T-helper 1 cell treated with Interleukin-12 subunit alpha and Interleukin-12 subunit beta and Interleukin-4 antibody, amounts not matched to agents 30 μg/mL and 1 μg/mL, for 36 hours (primary cell): ENCODE measurements at regions not wholly inside any gene's neighbourhood (a gene's known extent, or its start where the extent isn't known, plus 50 kb on each side); places are given as distances from the start of the nearest gene placed in this dataset.
"Not testable (repeated sequence)": the region's sequence is repeated elsewhere in the genome, so short reads cannot be mapped to it uniquely, and the experiment has no call there.

Source experiments
- H3K27ac Mint-ChIP-seq: one replicate; pipeline ENCODE4 v1.8.0; 2021; ENCODE audit warnings: mild to moderate bottlenecking, mixed read lengths
- H3K27me3 Mint-ChIP-seq: one replicate; pipeline ENCODE4 v1.8.0; 2021; ENCODE audit warnings: low read depth, mixed read lengths
- H3K36me3 Mint-ChIP-seq: one replicate; pipeline ENCODE4 v1.8.0; 2021; ENCODE audit warnings: low read depth, mixed read lengths
- H3K4me1 Mint-ChIP-seq: one replicate; pipeline ENCODE4 v1.8.0; 2021; ENCODE audit warnings: low read depth, mixed read lengths
- H3K4me3 Mint-ChIP-seq: one replicate; pipeline ENCODE4 v1.8.0; 2021; ENCODE audit warnings: mild to moderate bottlenecking, moderate library complexity, mixed read lengths
- H3K9me3 Mint-ChIP-seq: one replicate; pipeline ENCODE4 v1.8.0; 2021; ENCODE audit warnings: mixed read lengths

GRCh38 chr17:37859451-37859850 lies 64.8 kb upstream of the TBC1D3K start:
- no peak overlapping the region for H3K4me3 Mint-ChIP-seq
- H3K27ac Mint-ChIP-seq: no peak overlapping the region
- peaks cover 15% of the 10 kb centered on the region for H3K4me1 Mint-ChIP-seq
- peaks cover 7% of the 10 kb centered on the region for H3K36me3 Mint-ChIP-seq
- H3K27me3 Mint-ChIP-seq: peaks cover 43% of the 10 kb centered on the region
- H3K9me3 Mint-ChIP-seq: peaks cover 19% of the 10 kb centered on the region

DNA sequence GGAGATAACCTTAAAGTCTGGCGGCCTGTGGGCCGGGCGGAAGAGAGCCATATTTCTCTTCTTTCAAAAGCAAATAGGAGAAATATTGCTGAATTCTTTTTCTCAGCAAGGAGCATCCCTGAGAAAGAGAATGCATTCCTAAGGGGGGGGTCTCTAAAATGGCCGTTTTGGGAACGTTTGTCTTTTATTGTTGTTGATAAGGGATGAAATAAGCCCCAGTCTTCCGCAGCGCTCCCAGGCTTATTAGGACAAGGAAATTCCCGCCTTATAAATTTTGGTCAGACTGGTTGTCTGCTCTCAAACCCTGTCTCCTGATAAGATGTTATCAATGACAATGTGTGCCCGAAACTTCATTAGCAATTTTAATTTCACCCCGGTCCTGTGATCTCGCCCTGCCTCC lies 65.8 kb upstream of the TBC1D3K start:
- not testable (repeated sequence) for H3K4me3 Mint-ChIP-seq, H3K36me3 Mint-ChIP-seq, H3K27ac Mint-ChIP-seq
- H3K27me3 Mint-ChIP-seq: peaks cover 42% of the 10 kb centered on the region
- H3K4me1 Mint-ChIP-seq: peaks cover 19% of the 10 kb centered on the region
- peaks cover 19% of the 10 kb centered on the region for H3K9me3 Mint-ChIP-seq

- peaks cover 7% of the 10 kb centered on the region for H3K36me3 Mint-ChIP-seq
- H3K4me3 Mint-ChIP-seq: no peak overlapping the region
- no peak overlapping the region for H3K27ac Mint-ChIP-seq
- H3K27me3 Mint-ChIP-seq: peaks cover 44% of the 10 kb centered on the region
- H3K9me3 Mint-ChIP-seq: peaks cover 19% of the 10 kb centered on the region
- peaks cover 19% of the 10 kb centered on the region for H3K4me1 Mint-ChIP-seq
Measured at GRCh38 chr17:37856245-37856644, 68.0 kb upstream of the TBC1D3K start.

- H3K27ac Mint-ChIP-seq: no peak overlapping the region
- H3K4me3 Mint-ChIP-seq: no peak overlapping the region
- no peaks in the 10 kb centered on the region for H3K36me3 Mint-ChIP-seq
- H3K4me1 Mint-ChIP-seq: peaks cover 29% of the 10 kb centered on the region
- H3K27me3 Mint-ChIP-seq: peaks cover 11% of the 10 kb centered on the region
- no peaks in the 10 kb centered on the region for H3K9me3 Mint-ChIP-seq
Measured at GRCh38 chr17:37849617-37849972, 74.6 kb upstream of the TBC1D3K start.

GRCh38 chr17:37848690-37849616 lies 75.3 kb upstream of the TBC1D3K start:
- H3K27ac Mint-ChIP-seq: peak overlapping the region; percentile 87

GRCh38 chr17:37847811-37848331 lies 76.3 kb upstream of the TBC1D3K start:
- no peaks in the 10 kb centered on the region for H3K27me3 Mint-ChIP-seq
- H3K4me1 Mint-ChIP-seq: peaks cover 25% of the 10 kb centered on the region
- H3K36me3 Mint-ChIP-seq: no peaks in the 10 kb centered on the region
- peak overlapping the region; percentile 8 for H3K4me3 Mint-ChIP-seq
- peak overlapping the region; percentile 78 for H3K27ac Mint-ChIP-seq
- H3K9me3 Mint-ChIP-seq: no peaks in the 10 kb centered on the region

More at GRCh38 chr17:37848690-37849616, 75.3 kb upstream of the TBC1D3K start:
- Mint-ChIP-seq H3K27me3 (peaks cover 7% of the 10 kb centered on the region), H3K9me3 (no peaks in the 10 kb centered on the region), H3K4me1 (peaks cover 26% of the 10 kb centered on the region), H3K36me3 (no peaks in the 10 kb centered on the region), H3K4me3 (peak overlapping the region; percentile 45)

- Mint-ChIP-seq H3K4me1 (peaks cover 25% of the 10 kb centered on the region), H3K27me3 (no peaks in the 10 kb centered on the region), H3K27ac (peak overlapping the region; percentile 81), H3K36me3 (no peaks in the 10 kb centered on the region), H3K4me3 (peak overlapping the region; percentile 26), H3K9me3 (no peaks in the 10 kb centered on the region)
Measured at GRCh38 chr17:37847102-37847501, 77.1 kb upstream of the TBC1D3K start.

DNA sequence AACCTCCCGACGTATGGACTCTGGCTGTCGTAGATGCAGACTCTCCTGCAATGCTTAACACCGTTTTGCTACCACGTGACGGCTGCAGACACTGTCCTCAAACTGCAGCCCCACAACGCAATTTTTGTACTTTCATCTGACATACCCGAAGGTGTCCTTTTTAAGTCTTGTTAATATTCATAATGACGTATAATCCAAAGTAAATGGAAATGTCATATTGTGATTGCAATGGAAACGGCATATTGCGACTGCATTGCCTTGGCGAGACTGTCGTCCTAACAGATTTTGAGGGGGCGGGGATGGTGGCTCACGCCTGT lies 79.3 kb upstream of the TBC1D3K start:
- peaks cover 24% of the 10 kb centered on the region for H3K4me1 Mint-ChIP-seq

DNA sequence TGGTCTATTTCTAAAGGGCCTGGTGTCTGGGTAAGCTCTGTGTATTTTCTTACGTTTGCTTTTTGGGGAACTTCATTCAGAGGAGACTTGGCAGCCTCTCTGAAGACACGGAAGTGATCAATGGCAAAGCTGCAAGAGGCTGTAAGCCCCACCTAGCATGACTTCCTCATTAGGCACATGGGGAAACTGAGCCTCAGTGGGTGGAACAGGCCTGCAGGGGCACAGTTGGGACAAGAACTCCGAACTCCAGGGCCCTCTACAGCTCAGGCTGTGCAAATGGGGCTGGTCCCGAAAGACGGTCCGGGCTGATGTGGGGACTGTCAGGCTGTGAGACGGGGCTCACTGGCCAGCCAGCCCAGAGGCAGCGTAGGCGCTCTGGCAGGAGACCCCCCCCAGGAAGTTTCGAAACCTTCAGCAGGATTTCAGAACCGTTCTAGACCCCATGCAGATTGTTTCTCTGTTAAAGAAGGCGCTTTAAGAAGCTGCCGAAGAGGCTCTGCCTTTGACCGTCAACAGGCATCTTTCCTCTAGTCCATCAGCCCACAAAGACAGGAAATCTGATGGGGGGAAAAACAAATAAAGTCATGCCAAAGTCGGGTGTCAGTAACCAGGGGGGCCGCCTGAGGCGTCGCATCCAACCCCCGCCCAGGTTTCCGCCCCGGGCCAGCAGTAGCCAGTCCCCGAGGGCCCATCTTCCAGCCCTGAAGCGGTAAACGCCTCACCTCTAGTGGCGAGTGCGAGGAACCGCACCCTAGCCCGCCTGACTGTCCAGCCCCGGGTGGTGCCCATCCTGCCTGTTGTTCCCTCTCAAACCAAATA lies 79.8 kb upstream of the TBC1D3K start:
- Mint-ChIP-seq H3K4me1 (peaks cover 24% of the 10 kb centered on the region), H3K4me3 (peak overlapping the region; percentile 6), H3K9me3 (no peaks in the 10 kb centered on the region), H3K27me3 (peaks cover 9% of the 10 kb centered on the region), H3K27ac (no peak overlapping the region), H3K36me3 (no peaks in the 10 kb centered on the region)

More for the DNA sequence above, 79.3 kb upstream of the TBC1D3K start:
- H3K27ac Mint-ChIP-seq: no peak overlapping the region
- peaks cover 9% of the 10 kb centered on the region for H3K27me3 Mint-ChIP-seq
- no peak overlapping the region for H3K4me3 Mint-ChIP-seq
- H3K36me3 Mint-ChIP-seq: no peaks in the 10 kb centered on the region
- no peaks in the 10 kb centered on the region for H3K9me3 Mint-ChIP-seq

DNA sequence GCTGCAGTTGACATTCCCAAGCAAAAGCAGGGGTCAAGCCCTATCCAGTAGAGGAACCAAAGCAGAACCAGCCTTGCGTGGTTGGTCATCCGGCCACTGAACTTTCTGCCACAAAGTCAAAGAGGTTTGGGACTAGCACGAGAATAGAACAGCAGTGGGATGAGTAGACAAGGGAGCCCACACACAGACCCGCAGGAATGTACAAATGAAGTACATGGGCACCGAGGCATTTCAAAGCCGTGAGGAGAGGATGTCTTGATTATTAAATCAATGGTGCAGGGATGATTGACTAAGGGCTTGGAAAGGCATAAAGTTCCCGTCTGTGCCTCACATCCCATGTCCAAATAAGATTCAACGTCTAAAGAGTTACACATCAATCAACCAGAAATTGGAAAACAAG lies 81.8 kb upstream of the TBC1D3K start:
- H3K9me3 Mint-ChIP-seq: no peaks in the 10 kb centered on the region
- H3K36me3 Mint-ChIP-seq: no peaks in the 10 kb centered on the region
- H3K27ac Mint-ChIP-seq: no peak overlapping the region
- H3K4me3 Mint-ChIP-seq: no peak overlapping the region
- H3K4me1 Mint-ChIP-seq: peaks cover 9% of the 10 kb centered on the region
- peaks cover 17% of the 10 kb centered on the region for H3K27me3 Mint-ChIP-seq

DNA sequence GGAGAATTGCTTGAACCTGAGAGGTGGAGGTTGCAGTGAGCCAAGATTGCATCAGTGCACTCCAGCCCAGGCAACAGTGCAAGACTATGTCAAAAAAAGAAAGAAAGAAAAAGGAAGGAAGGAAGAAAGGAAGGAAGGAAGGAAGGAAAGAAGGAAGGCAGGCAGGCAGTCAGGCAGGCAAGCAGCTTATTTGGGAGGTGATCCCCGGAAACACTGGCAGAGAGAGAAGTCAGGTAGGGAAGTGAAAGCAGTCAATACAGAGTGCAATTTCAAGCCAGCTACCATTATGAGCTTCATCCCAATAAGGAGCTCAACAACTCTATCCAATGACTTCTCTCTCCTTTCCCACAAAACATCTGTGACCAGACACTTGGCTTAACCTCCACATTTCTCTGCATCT lies 83.0 kb upstream of the TBC1D3K start:
- Mint-ChIP-seq H3K4me1 (peaks cover 3% of the 10 kb centered on the region), H3K27ac (no peak overlapping the region), H3K36me3 (no peaks in the 10 kb centered on the region), H3K4me3 (no peak overlapping the region), H3K27me3 (peaks cover 23% of the 10 kb centered on the region), H3K9me3 (no peaks in the 10 kb centered on the region)

GRCh38 chr17:37840576-37840975 lies 83.6 kb upstream of the TBC1D3K start:
- no peak overlapping the region for H3K27ac Mint-ChIP-seq
- H3K4me1 Mint-ChIP-seq: peaks cover 3% of the 10 kb centered on the region
- peaks cover 28% of the 10 kb centered on the region for H3K27me3 Mint-ChIP-seq
- no peak overlapping the region for H3K4me3 Mint-ChIP-seq
- no peaks in the 10 kb centered on the region for H3K36me3 Mint-ChIP-seq
- H3K9me3 Mint-ChIP-seq: no peaks in the 10 kb centered on the region

DNA sequence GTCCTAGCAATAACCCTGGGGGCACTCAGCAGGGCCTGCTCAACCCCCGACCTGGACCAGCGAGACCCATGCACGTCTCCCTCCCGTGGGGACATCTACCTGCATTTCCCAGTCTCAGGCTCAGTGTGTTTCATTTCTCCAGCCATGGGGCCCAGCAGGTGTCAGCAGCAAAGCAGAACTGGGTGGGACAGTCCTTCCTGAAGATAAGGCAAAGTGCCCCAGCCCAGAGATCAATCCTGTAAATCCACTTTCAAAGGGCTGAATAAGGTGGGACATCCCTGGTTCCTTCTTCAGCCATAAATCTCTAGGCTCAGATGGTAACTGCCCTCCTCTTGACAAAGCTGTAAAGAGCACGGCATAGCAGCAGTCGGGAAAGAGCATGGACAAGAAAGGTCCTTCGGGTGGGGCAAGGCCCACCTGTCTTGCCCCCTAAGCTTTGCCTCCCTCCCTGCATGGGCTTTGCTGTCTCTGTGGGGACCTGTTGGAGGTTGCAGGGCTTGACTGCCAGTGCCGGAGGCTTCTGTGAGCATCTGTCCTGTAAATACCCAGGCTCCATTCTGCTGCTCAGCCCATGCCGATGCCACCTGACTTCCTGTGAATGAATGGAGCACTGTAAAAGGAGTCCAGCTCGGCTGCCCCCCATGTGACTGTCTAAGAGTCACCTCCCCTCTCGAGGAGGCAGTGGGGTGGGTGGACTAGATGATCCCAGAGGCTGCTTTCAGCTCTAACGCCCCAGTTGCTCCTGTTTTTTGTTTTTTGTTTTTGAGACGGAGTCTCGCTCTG lies 84.8 kb upstream of the TBC1D3K start:
- peaks cover 32% of the 10 kb centered on the region for H3K27me3 Mint-ChIP-seq
- no peak overlapping the region for H3K4me3 Mint-ChIP-seq
- no peaks in the 10 kb centered on the region for H3K36me3 Mint-ChIP-seq
- H3K9me3 Mint-ChIP-seq: no peaks in the 10 kb centered on the region
- no peak overlapping the region for H3K27ac Mint-ChIP-seq
- H3K4me1 Mint-ChIP-seq: peaks cover 12% of the 10 kb centered on the region

DNA sequence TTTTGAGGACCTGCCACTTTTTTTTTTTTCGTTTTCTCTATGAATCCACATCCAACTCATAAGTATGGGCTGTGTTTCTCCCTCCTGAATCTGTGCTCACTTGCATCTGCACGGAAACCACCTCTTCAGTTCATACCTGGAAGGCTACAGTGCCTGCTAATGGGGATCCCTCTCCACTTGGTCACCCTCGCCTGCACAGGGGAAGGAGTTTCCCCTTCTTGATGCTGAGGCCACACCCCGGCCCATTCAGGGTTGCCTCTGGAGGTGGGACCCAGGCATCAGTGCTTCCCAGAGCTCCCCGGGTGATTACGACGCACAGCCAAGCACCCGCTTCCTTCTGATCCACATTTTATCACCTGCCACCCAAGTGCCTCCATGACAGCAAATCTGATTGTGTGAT lies 85.9 kb upstream of the TBC1D3K start:
- no peaks in the 10 kb centered on the region for H3K36me3 Mint-ChIP-seq
- no peak overlapping the region for H3K4me3 Mint-ChIP-seq
- peaks cover 32% of the 10 kb centered on the region for H3K27me3 Mint-ChIP-seq
- no peaks in the 10 kb centered on the region for H3K9me3 Mint-ChIP-seq
- H3K4me1 Mint-ChIP-seq: peaks cover 22% of the 10 kb centered on the region
- H3K27ac Mint-ChIP-seq: no peak overlapping the region
